ENCODE measurements at regions not wholly inside any gene's neighbourhood (a gene's known extent, or its start where the extent isn't known, plus 50 kb on each side); places are given as distances from the start of the nearest gene placed in this dataset.

- Histone ChIP-seq H3K9me3 (ENCODE audit: control insufficient read depth, low read length) (no peaks in the 10 kb centered on the region), H3K4me1 (ENCODE audit: control insufficient read depth, insufficient read depth, low read depth, low read length) (no peaks in the 10 kb centered on the region), H3K14ac (ENCODE audit: low read length in 2 of 2) (no peak overlapping the region), H3K4me3 (ENCODE audit: insufficient read depth in 1 of 2, low read depth in 1 of 2, low read length in 2 of 2) (no peak overlapping the region), H3K9ac (ENCODE audit: low read length) (no peak overlapping the region), H2BK12ac (ENCODE audit: low read length in 2 of 2) (no peak overlapping the region), H3K18ac (ENCODE audit: low read depth in 1 of 2, low read length in 2 of 2) (no peak overlapping the region), H2AFZ (ENCODE audit: low read depth, low read length) (no peak overlapping the region), H2BK15ac (ENCODE audit: low read depth, poor library complexity, severe bottlenecking) (no peak overlapping the region), H3K23ac (ENCODE audit: low read length in 2 of 2) (no peak overlapping the region), H3K36me3 (ENCODE audit: control insufficient read depth in 1 of 2, insufficient read depth in 2 of 2, low read depth in 1 of 2, low read length in 2 of 2) (no peaks in the 10 kb centered on the region), H3K27ac (ENCODE audit: low read length, poor library complexity, severe bottlenecking) (no peak overlapping the region), H2BK120ac (ENCODE audit: low read depth, low read length) (no peak overlapping the region), H2AK5ac (ENCODE audit: low read length, severe bottlenecking) (no peak overlapping the region), H3K27me3 (ENCODE audit: control insufficient read depth in 1 of 2, insufficient read depth in 1 of 2, low read length in 2 of 2) (peaks cover 0 to 3% of the 10 kb centered on the region in 2 experiments), H3K4me2 (ENCODE audit: low read length, poor library complexity, severe bottlenecking) (no peak overlapping the region), H2BK5ac (ENCODE audit: low read depth, low read length, poor library complexity, severe bottlenecking) (no peak overlapping the region), H4K8ac (ENCODE audit: low read length) (no peak overlapping the region), H4K91ac (ENCODE audit: low read length) (no peak overlapping the region), H3K4ac (ENCODE audit: low read depth in 1 of 2, low read length in 2 of 2) (no peak overlapping the region), H3K79me1 (replicated peaks; ENCODE audit: low read length, poor library complexity, severe bottlenecking) (no peaks in the 10 kb centered on the region)
- 91% methylated on average over 6 of the region's 6 CpGs for WGBS
- DNase-seq: no peak
Measured at GRCh38 chr1:101112051-101112780, 86.6 kb upstream of the DPH5 start.

GRCh38 chr1:101111461-101111860 lies 85.9 kb upstream of the DPH5 start:
- no peak overlapping the region for H3K4ac ChIP-seq (ENCODE audit: low read depth in 1 of 2, low read length in 2 of 2)
- no peak overlapping the region for H3K4me3 ChIP-seq (ENCODE audit: insufficient read depth in 1 of 2, low read depth in 1 of 2, low read length in 2 of 2)
- no peak overlapping the region for H2AFZ ChIP-seq (ENCODE audit: low read depth, low read length)
- H2BK5ac ChIP-seq (ENCODE audit: low read depth, low read length, poor library complexity, severe bottlenecking): no peak overlapping the region
- H3K36me3 ChIP-seq (ENCODE audit: control insufficient read depth in 1 of 2, insufficient read depth in 2 of 2, low read depth in 1 of 2, low read length in 2 of 2): no peaks in the 10 kb centered on the region
- no peak overlapping the region for H2BK120ac ChIP-seq (ENCODE audit: low read depth, low read length)
- no peak overlapping the region for H2BK12ac ChIP-seq (ENCODE audit: low read length in 2 of 2)
- no peaks in the 10 kb centered on the region for H3K79me1 ChIP-seq (replicated peaks; ENCODE audit: low read length, poor library complexity, severe bottlenecking)
- no peak overlapping the region for H3K14ac ChIP-seq (ENCODE audit: low read length in 2 of 2)
- no peak overlapping the region for H3K9ac ChIP-seq (ENCODE audit: low read length)
- H2AK5ac ChIP-seq (ENCODE audit: low read length, severe bottlenecking): no peak overlapping the region
- whole genome bisulfite sequencing: 83% methylated on average over 1 of the region's 1 CpG
- H3K27me3 ChIP-seq (ENCODE audit: control insufficient read depth in 1 of 2, insufficient read depth in 1 of 2, low read length in 2 of 2): peaks cover 0 to 3% of the 10 kb centered on the region in 2 experiments
- H2BK15ac ChIP-seq (ENCODE audit: low read depth, poor library complexity, severe bottlenecking): no peak overlapping the region
- no peaks in the 10 kb centered on the region for H3K9me3 ChIP-seq (ENCODE audit: control insufficient read depth, low read length)
- H3K27ac ChIP-seq (ENCODE audit: low read length, poor library complexity, severe bottlenecking): no peak overlapping the region
- H3K18ac ChIP-seq (ENCODE audit: low read depth in 1 of 2, low read length in 2 of 2): no peak overlapping the region
- H3K23ac ChIP-seq (ENCODE audit: low read length in 2 of 2): no peak overlapping the region
- no peak overlapping the region for H4K91ac ChIP-seq (ENCODE audit: low read length)
- no peak for DNase-seq
- H3K4me2 ChIP-seq (ENCODE audit: low read length, poor library complexity, severe bottlenecking): no peak overlapping the region
- H4K8ac ChIP-seq (ENCODE audit: low read length): no peak overlapping the region
- H3K4me1 ChIP-seq (ENCODE audit: control insufficient read depth, insufficient read depth, low read depth, low read length): no peaks in the 10 kb centered on the region

- no peak overlapping the region for H3K4ac ChIP-seq (ENCODE audit: low read depth in 1 of 2, low read length in 2 of 2)
- no peak overlapping the region for H3K4me2 ChIP-seq (ENCODE audit: low read length, poor library complexity, severe bottlenecking)
- no peak overlapping the region for H2BK15ac ChIP-seq (ENCODE audit: low read depth, poor library complexity, severe bottlenecking)
- peaks cover 0 to 3% of the 10 kb centered on the region in 2 experiments for H3K27me3 ChIP-seq (ENCODE audit: control insufficient read depth in 1 of 2, insufficient read depth in 1 of 2, low read length in 2 of 2)
- no peak for DNase-seq
- no peak overlapping the region for H4K8ac ChIP-seq (ENCODE audit: low read length)
- H3K27ac ChIP-seq (ENCODE audit: low read length, poor library complexity, severe bottlenecking): no peak overlapping the region
- no peak overlapping the region for H2BK12ac ChIP-seq (ENCODE audit: low read length in 2 of 2)
- H3K23ac ChIP-seq (ENCODE audit: low read length in 2 of 2): no peak overlapping the region
- 50% methylated on average over 1 of the region's 1 CpG for WGBS
- H2BK120ac ChIP-seq (ENCODE audit: low read depth, low read length): no peak overlapping the region
- no peak overlapping the region for H3K18ac ChIP-seq (ENCODE audit: low read depth in 1 of 2, low read length in 2 of 2)
- no peak overlapping the region for H4K91ac ChIP-seq (ENCODE audit: low read length)
- no peak overlapping the region for H2AK5ac ChIP-seq (ENCODE audit: low read length, severe bottlenecking)
- no peaks in the 10 kb centered on the region for H3K9me3 ChIP-seq (ENCODE audit: control insufficient read depth, low read length)
- no peaks in the 10 kb centered on the region for H3K36me3 ChIP-seq (ENCODE audit: control insufficient read depth in 1 of 2, insufficient read depth in 2 of 2, low read depth in 1 of 2, low read length in 2 of 2)
- H3K4me1 ChIP-seq (ENCODE audit: control insufficient read depth, insufficient read depth, low read depth, low read length): no peaks in the 10 kb centered on the region
- no peak overlapping the region for H3K4me3 ChIP-seq (ENCODE audit: insufficient read depth in 1 of 2, low read depth in 1 of 2, low read length in 2 of 2)
- H3K9ac ChIP-seq (ENCODE audit: low read length): no peak overlapping the region
- H2BK5ac ChIP-seq (ENCODE audit: low read depth, low read length, poor library complexity, severe bottlenecking): no peak overlapping the region
- H2AFZ ChIP-seq (ENCODE audit: low read depth, low read length): no peak overlapping the region
- H3K14ac ChIP-seq (ENCODE audit: low read length in 2 of 2): no peak overlapping the region
- H3K79me1 ChIP-seq (replicated peaks; ENCODE audit: low read length, poor library complexity, severe bottlenecking): no peaks in the 10 kb centered on the region
Measured at GRCh38 chr1:101109791-101110190, 84.2 kb upstream of the DPH5 start.

GRCh38 chr1:101108111-101108500 lies 82.5 kb upstream of the DPH5 start:
- 84% methylated on average over 3 of the region's 3 CpGs for WGBS
- no peak overlapping the region for H3K9ac ChIP-seq (ENCODE audit: low read length)
- peaks cover 0 to 3% of the 10 kb centered on the region in 2 experiments for H3K27me3 ChIP-seq (ENCODE audit: control insufficient read depth in 1 of 2, insufficient read depth in 1 of 2, low read length in 2 of 2)
- no peaks in the 10 kb centered on the region for H3K79me1 ChIP-seq (replicated peaks; ENCODE audit: low read length, poor library complexity, severe bottlenecking)
- no peak overlapping the region for H3K14ac ChIP-seq (ENCODE audit: low read length in 2 of 2)
- H3K4me1 ChIP-seq (ENCODE audit: control insufficient read depth, insufficient read depth, low read depth, low read length): no peaks in the 10 kb centered on the region
- H3K4ac ChIP-seq (ENCODE audit: low read depth in 1 of 2, low read length in 2 of 2): no peak overlapping the region
- no peak overlapping the region for H3K4me3 ChIP-seq (ENCODE audit: insufficient read depth in 1 of 2, low read depth in 1 of 2, low read length in 2 of 2)
- H3K23ac ChIP-seq (ENCODE audit: low read length in 2 of 2): no peak overlapping the region
- H3K9me3 ChIP-seq (ENCODE audit: control insufficient read depth, low read length): no peaks in the 10 kb centered on the region
- no peak overlapping the region for H3K4me2 ChIP-seq (ENCODE audit: low read length, poor library complexity, severe bottlenecking)
- H2BK120ac ChIP-seq (ENCODE audit: low read depth, low read length): no peak overlapping the region
- H2BK5ac ChIP-seq (ENCODE audit: low read depth, low read length, poor library complexity, severe bottlenecking): no peak overlapping the region
- H2BK12ac ChIP-seq (ENCODE audit: low read length in 2 of 2): no peak overlapping the region
- H4K8ac ChIP-seq (ENCODE audit: low read length): no peak overlapping the region
- H3K36me3 ChIP-seq (ENCODE audit: control insufficient read depth in 1 of 2, insufficient read depth in 2 of 2, low read depth in 1 of 2, low read length in 2 of 2): no peaks in the 10 kb centered on the region
- no peak for DNase-seq
- no peak overlapping the region for H2BK15ac ChIP-seq (ENCODE audit: low read depth, poor library complexity, severe bottlenecking)
- no peak overlapping the region for H3K18ac ChIP-seq (ENCODE audit: low read depth in 1 of 2, low read length in 2 of 2)
- no peak overlapping the region for H4K91ac ChIP-seq (ENCODE audit: low read length)
- no peak overlapping the region for H3K27ac ChIP-seq (ENCODE audit: low read length, poor library complexity, severe bottlenecking)
- no peak overlapping the region for H2AK5ac ChIP-seq (ENCODE audit: low read length, severe bottlenecking)
- H2AFZ ChIP-seq (ENCODE audit: low read depth, low read length): no peak overlapping the region

Measured in mesenchymal stem cell (in vitro differentiated cells and primary cell).